Activated T-cell treated with anti-CD3 and anti-CD28 coated beads, Interleukin-2, amount 50 U/mL, for 72 hours (primary cell): ENCODE measurements at regions not wholly inside any gene's neighbourhood (a gene's known extent, or its start where the extent isn't known, plus 50 kb on each side); places are given as distances from the start of the nearest gene placed in this dataset.

Experiments used
- ATAC-seq, 2 donors: fragments of 150-1000 bp; cut with Tn5 transposase; replicated peaks in 1 of 2; 2 replicates each; pipeline ENCODE4 v1.10.0; 2021; ENCODE audit warnings: moderate library complexity in 2 of 2, mild to moderate bottlenecking in 1 of 2
- DNase-seq, 2 donors: peaks; one replicate each; pipeline ENCODE4 v3.0.0; 2021 to 2022; ENCODE audit warnings: mixed read lengths in 1 of 2
- H3K27ac Mint-ChIP-seq: one replicate; pipeline ENCODE4 v1.8.0; 2022; ENCODE audit warnings: mild to moderate bottlenecking, moderate library complexity, mixed read lengths
- H3K27me3 Mint-ChIP-seq: one replicate; pipeline ENCODE4 v1.8.0; 2022; ENCODE audit warnings: low read depth, mixed read lengths
- H3K36me3 Mint-ChIP-seq, 2 donors: one replicate each; pipeline ENCODE4 v1.8.0; 2022; ENCODE audit warnings: mixed read lengths in 2 of 2, mild to moderate bottlenecking in 1 of 2; ENCODE audit not compliant: insufficient read depth in 2 of 2
- H3K4me1 Mint-ChIP-seq: one replicate; pipeline ENCODE4 v1.8.0; 2022; ENCODE audit warnings: low read depth, mixed read lengths
- H3K4me3 Mint-ChIP-seq, 2 donors: one replicate each; pipeline ENCODE4 v1.8.0; 2022; ENCODE audit warnings: mild to moderate bottlenecking in 2 of 2, mixed read lengths in 2 of 2, moderate library complexity in 2 of 2
- H3K9me3 Mint-ChIP-seq, 2 donors: one replicate each; pipeline ENCODE4 v1.8.0; 2022; ENCODE audit warnings: mixed read lengths in 2 of 2

- Mint-ChIP-seq H3K9me3 (peaks cover 0 to 8% of the 10 kb centered on the region in 2 donors), H3K27ac (no peak overlapping the region)
Observed at GRCh38 chr5:164265566-164265965, 760.1 kb downstream of the MAT2B start.

GRCh38 chr5:164266571-164266970 is 761.2 kb downstream of the MAT2B start:
- Mint-ChIP-seq H3K4me1 (no peaks in the 10 kb centered on the region), H3K36me3 (no peaks in the 10 kb centered on the region), H3K27ac (no peak overlapping the region), H3K27me3 (no peaks in the 10 kb centered on the region), H3K4me3 (no peak overlapping the region), H3K9me3 (peaks cover 0 to 8% of the 10 kb centered on the region in 2 donors)
- no peak for DNase-seq
- ATAC-seq: no peak

More at GRCh38 chr5:164265566-164265965, 760.1 kb downstream of the MAT2B start:
- Mint-ChIP-seq H3K27me3 (no peaks in the 10 kb centered on the region), H3K4me1 (no peaks in the 10 kb centered on the region), H3K4me3 (no peak overlapping the region), H3K36me3 (no peaks in the 10 kb centered on the region)
- DNase-seq (no peak), ATAC-seq (no peak)

- Mint-ChIP-seq H3K4me3 (no peak overlapping the region), H3K9me3 (peaks cover 3 to 7% of the 10 kb centered on the region in 2 donors), H3K36me3 (no peaks in the 10 kb centered on the region), H3K27ac (no peak overlapping the region), H3K4me1 (no peaks in the 10 kb centered on the region), H3K27me3 (no peaks in the 10 kb centered on the region)
- DNase-seq: no peak
- no peak for ATAC-seq
Observed at GRCh38 chr5:164277720-164278119, 772.3 kb downstream of the MAT2B start.

- Mint-ChIP-seq H3K9me3 (peaks cover 8 to 9% of the 10 kb centered on the region in 2 donors), H3K4me1 (no peaks in the 10 kb centered on the region), H3K36me3 (no peaks in the 10 kb centered on the region), H3K4me3 (no peak overlapping the region), H3K27me3 (no peaks in the 10 kb centered on the region), H3K27ac (no peak overlapping the region)
- DNase-seq (no peak), ATAC-seq (no peak)
Observed at GRCh38 chr5:164289526-164289925, 784.1 kb downstream of the MAT2B start.

GRCh38 chr5:164296603-164297080 is 791.2 kb downstream of the MAT2B start:
- Mint-ChIP-seq H3K9me3 (peaks cover 0 to 6% of the 10 kb centered on the region in 2 donors), H3K27me3 (no peaks in the 10 kb centered on the region), H3K27ac (no peak overlapping the region), H3K36me3 (no peaks in the 10 kb centered on the region), H3K4me3 (no peak overlapping the region), H3K4me1 (no peaks in the 10 kb centered on the region)
- ATAC-seq (no peak), DNase-seq (no peak)

GRCh38 chr5:164298165-164298564 is 792.7 kb downstream of the MAT2B start:
- ATAC-seq: no peak
- Mint-ChIP-seq H3K9me3 (peaks cover 0 to 6% of the 10 kb centered on the region in 2 donors), H3K4me3 (no peak overlapping the region), H3K27ac (no peak overlapping the region), H3K4me1 (no peaks in the 10 kb centered on the region), H3K27me3 (no peaks in the 10 kb centered on the region), H3K36me3 (no peaks in the 10 kb centered on the region)
- DNase-seq: no peak

- Mint-ChIP-seq H3K4me3 (no peak overlapping the region), H3K9me3 (peaks cover 0 to 3% of the 10 kb centered on the region in 2 donors), H3K36me3 (no peaks in the 10 kb centered on the region), H3K4me1 (no peaks in the 10 kb centered on the region), H3K27ac (no peak overlapping the region), H3K27me3 (no peaks in the 10 kb centered on the region)
- ATAC-seq: no peak
- DNase-seq: no peak
Observed at GRCh38 chr5:164300295-164300694, 794.9 kb downstream of the MAT2B start.

GRCh38 chr5:164301136-164301535 is 795.7 kb downstream of the MAT2B start:
- Mint-ChIP-seq H3K4me1 (no peaks in the 10 kb centered on the region), H3K27ac (no peak overlapping the region)

GRCh38 chr5:164301708-164302107 is 796.3 kb downstream of the MAT2B start:
- peaks cover 0 to 5% of the 10 kb centered on the region in 2 donors for H3K9me3 Mint-ChIP-seq

More at GRCh38 chr5:164301136-164301535, 795.7 kb downstream of the MAT2B start:
- Mint-ChIP-seq H3K9me3 (peaks cover 0 to 1% of the 10 kb centered on the region in 2 donors), H3K27me3 (no peaks in the 10 kb centered on the region), H3K36me3 (no peaks in the 10 kb centered on the region), H3K4me3 (no peak overlapping the region)
- DNase-seq (no peak), ATAC-seq (no peak)

GRCh38 chr5:164302533-164303235 is 797.3 kb downstream of the MAT2B start:
- DNase-seq (no peak), ATAC-seq (no peak)
- no peak overlapping the region for H3K4me3 Mint-ChIP-seq
- no peaks in the 10 kb centered on the region for H3K4me1 Mint-ChIP-seq
- peaks cover 0 to 7% of the 10 kb centered on the region in 2 donors for H3K9me3 Mint-ChIP-seq
- H3K36me3 Mint-ChIP-seq: no peaks in the 10 kb centered on the region
- H3K27me3 Mint-ChIP-seq: no peaks in the 10 kb centered on the region
- no peak overlapping the region for H3K27ac Mint-ChIP-seq

More at GRCh38 chr5:164301708-164302107, 796.3 kb downstream of the MAT2B start:
- no peak overlapping the region for H3K27ac Mint-ChIP-seq
- H3K4me3 Mint-ChIP-seq: no peak overlapping the region
- H3K4me1 Mint-ChIP-seq: no peaks in the 10 kb centered on the region
- no peaks in the 10 kb centered on the region for H3K36me3 Mint-ChIP-seq
- ATAC-seq (no peak), DNase-seq (no peak)
- no peaks in the 10 kb centered on the region for H3K27me3 Mint-ChIP-seq

- Mint-ChIP-seq H3K9me3 (peaks cover 0 to 7% of the 10 kb centered on the region in 2 donors), H3K27ac (no peak overlapping the region), H3K4me3 (no peak overlapping the region), H3K4me1 (no peaks in the 10 kb centered on the region), H3K36me3 (no peaks in the 10 kb centered on the region), H3K27me3 (no peaks in the 10 kb centered on the region)
- ATAC-seq (no peak), DNase-seq (no peak)
Observed at GRCh38 chr5:164303646-164304215, 798.3 kb downstream of the MAT2B start.

GRCh38 chr5:164306662-164307061 is 801.2 kb downstream of the MAT2B start:
- H3K36me3 Mint-ChIP-seq: no peaks in the 10 kb centered on the region
- no peak overlapping the region for H3K27ac Mint-ChIP-seq
- DNase-seq (no peak), ATAC-seq (no peak)
- peaks cover 1 to 7% of the 10 kb centered on the region in 2 donors for H3K9me3 Mint-ChIP-seq
- H3K4me3 Mint-ChIP-seq: no peak overlapping the region
- H3K27me3 Mint-ChIP-seq: no peaks in the 10 kb centered on the region
- no peaks in the 10 kb centered on the region for H3K4me1 Mint-ChIP-seq

GRCh38 chr5:164312801-164313200 is 807.4 kb downstream of the MAT2B start:
- Mint-ChIP-seq H3K9me3 (peaks cover 0 to 2% of the 10 kb centered on the region in 2 donors), H3K27me3 (no peaks in the 10 kb centered on the region), H3K27ac (no peak overlapping the region), H3K4me3 (no peak overlapping the region), H3K4me1 (no peaks in the 10 kb centered on the region), H3K36me3 (no peaks in the 10 kb centered on the region)
- no peak for ATAC-seq
- DNase-seq: no peak
